Gastrocnemius medialis (tissue), 4 donors: ENCODE measurements at regions not wholly inside any gene's neighbourhood (a gene's known extent, or its start where the extent isn't known, plus 50 kb on each side); places are given as distances from the start of the nearest gene placed in this dataset.

ENCODE experiments used
- ATAC-seq, 2 donors: fragments of 150-250 bp; one replicate each; pipeline ENCODE4 v1.9.1; 2016
- DNase-seq, 2 donors: peaks; one replicate each; pipeline ENCODE4 v3.0.0-alpha.2; 2019
- H3K27ac ChIP-seq, 4 donors: fragments of 200-600 bp; sonication (generic); 1 replicate in 1 of 4; 2 replicates in 3 of 4; pipeline ENCODE4 v1.5.1; 2016 to 2018; ENCODE audit warnings: mild to moderate bottlenecking in 2 of 4, moderate library complexity in 1 of 4
- H3K27me3 ChIP-seq, 3 donors: fragments of 200-600 bp; sonication (generic) in 2 of 3; 1 replicate in 1 of 3; 2 replicates in 2 of 3; pipeline versions ENCODE4 v1.5.1 to v1.6.0; 2016 to 2019; ENCODE audit warnings: mild to moderate bottlenecking in 1 of 3, moderate library complexity in 1 of 3
- H3K36me3 ChIP-seq, 2 donors: fragments of 200-600 bp; sonication (generic) in 1 of 2; one replicate each; pipeline ENCODE4 v1.5.1; 2017 to 2018
- H3K4me1 ChIP-seq, 2 donors: fragments of 200-600 bp; sonication (generic) in 1 of 2; one replicate each; pipeline ENCODE4 v1.5.1; 2016 to 2017; ENCODE audit warnings: mild to moderate bottlenecking in 2 of 2
- H3K4me3 ChIP-seq, 4 donors: fragments of 200-600 bp; sonication (generic) in 3 of 4; 1 replicate in 1 of 4; 2 replicates in 3 of 4; pipeline ENCODE4 v1.5.1; 2016 to 2019; ENCODE audit warnings: mild to moderate bottlenecking in 2 of 4
- H3K9me3 ChIP-seq, 3 donors: fragments of 200-600 bp; sonication (generic) in 2 of 3; 1 replicate in 1 of 3; 2 replicates in 2 of 3; pipeline ENCODE4 v1.5.1; 2016 to 2019
- POLR2A ChIP-seq, 2 donors: fragments of 450-650 bp; IDR thresholded peaks; one replicate each; pipeline ENCODE4 v1.6.1; 2017; ENCODE audit warnings: antibody characterized with exemption in 2 of 2, mild to moderate bottlenecking in 2 of 2, moderate library complexity in 2 of 2
- in situ Hi-C, 4 donors: fragments of 200-750 bp; cut with MboI; loops; one replicate each; pipeline versions ENCODE4 v1.15.0 to v1.8.0; 2017; ENCODE audit warnings: low sequenced_read_pairs in 4 of 4
- intact Hi-C: fragments of 100-400 bp; cut with DNase I; formaldehyde crosslinking; loops from one replicate; pipeline ENCODE4 v1.15.1; 2023; ENCODE audit warnings: low total_unique reads
- TF ChIP-seq, protein P1 (sequence below), 5 experiments: fragments of 450-650 bp in 3 of 5; fragments of 200-600 bp in 2 of 5; sonication (generic) in 2 of 5; IDR thresholded peaks in 4 of 5; conservative IDR thresholded peaks in 1 of 5; 1 replicate in 4 of 5; 2 replicates in 1 of 5; pipeline ENCODE4 v1.5.1; 2016 to 2019; ENCODE audit warnings: antibody characterized with exemption in 5 of 5, mild to moderate bottlenecking in 3 of 5, moderate library complexity in 3 of 5

DNA sequence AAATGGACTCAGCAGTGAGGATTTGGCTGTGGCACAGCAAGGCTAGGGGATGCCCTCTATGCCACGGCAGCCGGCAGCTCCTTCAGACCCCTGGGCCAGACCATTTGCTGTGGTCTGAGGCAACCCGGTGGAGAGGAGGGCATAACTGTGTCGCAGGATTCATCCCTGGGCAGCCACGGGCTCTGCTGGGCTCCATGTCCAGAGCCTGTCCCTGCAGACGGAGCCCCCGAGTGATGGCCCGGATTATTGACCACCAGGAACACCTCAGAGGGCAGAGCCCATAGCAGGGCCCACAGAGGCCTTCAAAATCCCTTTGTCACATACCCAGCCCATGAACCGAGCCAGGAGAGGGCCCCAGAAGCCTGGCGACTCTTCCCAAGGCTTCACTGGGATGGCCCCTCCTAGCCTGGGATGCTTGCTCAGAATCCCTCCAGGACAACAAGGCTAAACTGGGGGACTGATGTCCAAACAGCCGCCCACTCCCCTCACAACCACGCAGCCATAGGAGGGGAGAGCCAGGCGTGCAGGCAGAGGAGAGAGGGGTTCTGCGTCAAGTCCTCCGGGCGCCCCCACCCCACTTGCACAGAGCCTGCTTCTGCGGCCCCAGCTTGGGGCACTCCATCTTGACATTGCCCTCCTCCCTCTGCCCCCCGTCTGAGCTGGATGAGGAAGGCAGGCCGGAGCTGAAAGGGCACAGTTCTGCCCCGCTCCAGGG, 68.2 kb upstream of the AFDN start:
- TF ChIP-seq, protein P1, sequence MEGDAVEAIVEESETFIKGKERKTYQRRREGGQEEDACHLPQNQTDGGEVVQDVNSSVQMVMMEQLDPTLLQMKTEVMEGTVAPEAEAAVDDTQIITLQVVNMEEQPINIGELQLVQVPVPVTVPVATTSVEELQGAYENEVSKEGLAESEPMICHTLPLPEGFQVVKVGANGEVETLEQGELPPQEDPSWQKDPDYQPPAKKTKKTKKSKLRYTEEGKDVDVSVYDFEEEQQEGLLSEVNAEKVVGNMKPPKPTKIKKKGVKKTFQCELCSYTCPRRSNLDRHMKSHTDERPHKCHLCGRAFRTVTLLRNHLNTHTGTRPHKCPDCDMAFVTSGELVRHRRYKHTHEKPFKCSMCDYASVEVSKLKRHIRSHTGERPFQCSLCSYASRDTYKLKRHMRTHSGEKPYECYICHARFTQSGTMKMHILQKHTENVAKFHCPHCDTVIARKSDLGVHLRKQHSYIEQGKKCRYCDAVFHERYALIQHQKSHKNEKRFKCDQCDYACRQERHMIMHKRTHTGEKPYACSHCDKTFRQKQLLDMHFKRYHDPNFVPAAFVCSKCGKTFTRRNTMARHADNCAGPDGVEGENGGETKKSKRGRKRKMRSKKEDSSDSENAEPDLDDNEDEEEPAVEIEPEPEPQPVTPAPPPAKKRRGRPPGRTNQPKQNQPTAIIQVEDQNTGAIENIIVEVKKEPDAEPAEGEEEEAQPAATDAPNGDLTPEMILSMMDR (IDR thresholded peaks at IDR 0.05 in 4 of 5, conservative IDR thresholded peaks at IDR 0.05 in 1 of 5), result no peak
- no peak for TF ChIP-seq POLR2A (IDR thresholded peaks at IDR 0.05)
- Histone ChIP-seq H3K4me1 (peaks cover 7 to 12% of the 10 kb centered on the region in 2 donors), H3K36me3 (no peaks in the 10 kb centered on the region), H3K9me3 (no peaks in the 10 kb centered on the region), H3K27ac (no peak overlapping the region), H3K4me3 (no peak overlapping the region), H3K27me3 (no peaks in the 10 kb centered on the region)
- intact Hi-C loops, result no loop called here
- ATAC-seq, result no peak
- in situ Hi-C loops, result no loop called here
- no peak for DNase-seq

GRCh38 chr6:167759206-167759605, 67.5 kb upstream of the AFDN start:
- Histone ChIP-seq H3K27me3 (no peaks in the 10 kb centered on the region), H3K4me3 (no peak overlapping the region), H3K9me3 (no peaks in the 10 kb centered on the region), H3K36me3 (no peaks in the 10 kb centered on the region), H3K4me1 (peaks cover 7 to 12% of the 10 kb centered on the region in 2 donors), H3K27ac (no peak overlapping the region)
- in situ Hi-C loops (no loop called here), intact Hi-C loops (no loop called here)
- TF ChIP-seq, protein P1 (IDR thresholded peaks at IDR 0.05 in 4 of 5, conservative IDR thresholded peaks at IDR 0.05 in 1 of 5), result no peak
- no peak for TF ChIP-seq POLR2A (IDR thresholded peaks at IDR 0.05)
- no peak for ATAC-seq
- no peak for DNase-seq

- H3K36me3 ChIP-seq, result no peaks in the 10 kb centered on the region
- TF ChIP-seq, protein P1 (IDR thresholded peaks at IDR 0.05 in 4 of 5, conservative IDR thresholded peaks at IDR 0.05 in 1 of 5), result no peak
- H3K9me3 ChIP-seq, result no peaks in the 10 kb centered on the region
- peaks cover 7 to 12% of the 10 kb centered on the region in 2 donors for H3K4me1 ChIP-seq
- in situ Hi-C loops, result no loop called here
- no peak for DNase-seq
- ATAC-seq, result no peak
- no peak overlapping the region for H3K27ac ChIP-seq
- intact Hi-C loops, result no loop called here
- no peaks in the 10 kb centered on the region for H3K27me3 ChIP-seq
- H3K4me3 ChIP-seq, result no peak overlapping the region
These were observed 66.8 kb upstream of the AFDN start for GRCh38 chr6:167759912-167760311.

GRCh38 chr6:167760979-167761793, 65.5 kb upstream of the AFDN start:
- peak in 1 of 2 donors; percentile 11 for DNase-seq
- no peaks in the 10 kb centered on the region for H3K27me3 ChIP-seq
- H3K27ac ChIP-seq, result peak overlapping the region in 1 of 4 donors; percentile 3

More at GRCh38 chr6:167760979-167761793, 65.5 kb upstream of the AFDN start:
- H3K36me3 ChIP-seq, result no peaks in the 10 kb centered on the region
- intact Hi-C loops (no loop called here), in situ Hi-C loops (no loop called here)
- H3K9me3 ChIP-seq, result no peaks in the 10 kb centered on the region
- TF ChIP-seq, protein P1 (IDR thresholded peaks at IDR 0.05 in 4 of 5, conservative IDR thresholded peaks at IDR 0.05 in 1 of 5), result no peak
- TF ChIP-seq POLR2A (IDR thresholded peaks at IDR 0.05), result no peak
- ATAC-seq, result peak; percentile 59 to 75
- no peak overlapping the region for H3K4me3 ChIP-seq
- peaks cover 7 to 12% of the 10 kb centered on the region in 2 donors for H3K4me1 ChIP-seq
